ENCODE measurements at regions not wholly inside any gene's neighbourhood (a gene's known extent, or its start where the extent isn't known, plus 50 kb on each side); places are given as distances from the start of the nearest gene placed in this dataset.
A peak's percentile ranks its signal among the peaks of the same experiment; 100 is the strongest.

- Histone ChIP-seq H3K36me3 (replicated peaks) (no peaks in the 10 kb centered on the region), H3K27me3 (replicated peaks) (no peaks in the 10 kb centered on the region), H3K4me3 (ENCODE audit: low read depth, low read length) (no peak overlapping the region), H3K27ac (no peak overlapping the region)
- DNase-seq, result no peak
- no peak for TF ChIP-seq CTCF (IDR thresholded peaks at IDR 0.05; ENCODE audit: low read depth, low read length, missing control alignments)
- in situ Hi-C loops (cut with HindIII; ENCODE audit: low pct_ligation_motif_present, low sequenced_read_pairs), result no loop called here
These were observed 58.3 kb upstream of the LYST start for GRCh38 chr1:235925016-235925415.

- no peak for TF ChIP-seq CTCF (IDR thresholded peaks at IDR 0.05; ENCODE audit: low read depth, low read length, missing control alignments)
- DNase-seq, result peak; percentile 43
- Histone ChIP-seq H3K27me3 (replicated peaks) (no peaks in the 10 kb centered on the region), H3K4me3 (ENCODE audit: low read depth, low read length) (no peak overlapping the region), H3K27ac (no peak overlapping the region), H3K36me3 (replicated peaks) (no peaks in the 10 kb centered on the region)
- in situ Hi-C loops (cut with HindIII; ENCODE audit: low pct_ligation_motif_present, low sequenced_read_pairs), result no loop called here
These were observed 56.8 kb upstream of the LYST start for GRCh38 chr1:235923466-235924021.

GRCh38 chr1:235920596-235921375 is 54.1 kb upstream of the LYST start:
- no peak for DNase-seq
- Histone ChIP-seq H3K36me3 (replicated peaks) (no peaks in the 10 kb centered on the region), H3K27ac (no peak overlapping the region), H3K4me3 (ENCODE audit: low read depth, low read length) (no peak overlapping the region), H3K27me3 (replicated peaks) (no peaks in the 10 kb centered on the region)
- in situ Hi-C loops (cut with HindIII; ENCODE audit: low pct_ligation_motif_present, low sequenced_read_pairs), result no loop called here
- no peak for TF ChIP-seq CTCF (IDR thresholded peaks at IDR 0.05; ENCODE audit: low read depth, low read length, missing control alignments)

GRCh38 chr1:235919833-235920441 is 53.2 kb upstream of the LYST start:
- no peak overlapping the region for H3K4me3 ChIP-seq (ENCODE audit: low read depth, low read length)
- TF ChIP-seq CTCF (IDR thresholded peaks at IDR 0.05; ENCODE audit: low read depth, low read length, missing control alignments), result no peak
- peak overlapping the region; percentile 38 for H3K27ac ChIP-seq
- in situ Hi-C loops (cut with HindIII; ENCODE audit: low pct_ligation_motif_present, low sequenced_read_pairs), result no loop called here
- no peaks in the 10 kb centered on the region for H3K27me3 ChIP-seq (replicated peaks)
- no peaks in the 10 kb centered on the region for H3K36me3 ChIP-seq (replicated peaks)
- DNase-seq, result peak; percentile 59

- Histone ChIP-seq H3K27me3 (replicated peaks) (no peaks in the 10 kb centered on the region), H3K4me3 (ENCODE audit: low read depth, low read length) (no peak overlapping the region), H3K36me3 (replicated peaks) (no peaks in the 10 kb centered on the region), H3K27ac (peak overlapping the region; percentile 38)
- in situ Hi-C loops (cut with HindIII; ENCODE audit: low pct_ligation_motif_present, low sequenced_read_pairs), result no loop called here
- DNase-seq, result no peak
- TF ChIP-seq CTCF (IDR thresholded peaks at IDR 0.05; ENCODE audit: low read depth, low read length, missing control alignments), result no peak
These were observed 52.6 kb upstream of the LYST start for GRCh38 chr1:235919127-235919832.
